ENCODE measurements at regions not wholly inside any gene's neighbourhood (a gene's known extent, or its start where the extent isn't known, plus 50 kb on each side); places are given as distances from the start of the nearest gene placed in this dataset.
A peak's percentile ranks its signal among the peaks of the same experiment; 100 is the strongest.
"Not testable (repeated sequence)": the region's sequence is repeated elsewhere in the genome, so short reads cannot be mapped to it uniquely, and the experiment has no call there.

DNA sequence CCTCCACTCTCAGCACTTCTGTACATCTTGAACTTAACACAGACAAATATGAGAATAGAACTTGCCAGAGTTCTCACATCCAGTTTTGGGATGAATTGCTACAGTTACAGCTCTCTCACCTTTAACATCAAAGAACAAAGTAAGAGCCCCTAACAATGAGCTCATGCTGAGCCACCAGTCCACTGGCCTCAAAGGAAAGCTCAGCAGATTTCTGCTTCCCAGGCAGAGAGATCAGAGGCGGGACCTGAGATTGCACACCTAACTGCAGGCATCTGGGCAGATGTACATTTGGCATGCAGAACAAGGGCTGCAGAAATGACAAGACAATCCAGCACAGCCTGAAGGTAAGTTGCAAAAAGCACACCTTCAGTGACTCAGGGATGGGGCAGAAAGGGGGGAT lies 300.9 kb downstream of the MRPS30 start:
- no peak for DNase-seq (ENCODE audit: low spot score in 2 of 2)
- H3K36me3 ChIP-seq (replicated peaks) = no peaks in the 10 kb centered on the region
- no peak overlapping the region for H3K4me3 ChIP-seq
- in situ Hi-C loops (cut with MboI; ENCODE audit: low sequenced_read_pairs) = no loop called here
- H3K9me3 ChIP-seq = no peaks in the 10 kb centered on the region
- no peaks in the 10 kb centered on the region for H3K27me3 ChIP-seq (ENCODE audit: low read depth)
- peaks cover 14% of the 10 kb centered on the region for H3K4me1 ChIP-seq

DNA sequence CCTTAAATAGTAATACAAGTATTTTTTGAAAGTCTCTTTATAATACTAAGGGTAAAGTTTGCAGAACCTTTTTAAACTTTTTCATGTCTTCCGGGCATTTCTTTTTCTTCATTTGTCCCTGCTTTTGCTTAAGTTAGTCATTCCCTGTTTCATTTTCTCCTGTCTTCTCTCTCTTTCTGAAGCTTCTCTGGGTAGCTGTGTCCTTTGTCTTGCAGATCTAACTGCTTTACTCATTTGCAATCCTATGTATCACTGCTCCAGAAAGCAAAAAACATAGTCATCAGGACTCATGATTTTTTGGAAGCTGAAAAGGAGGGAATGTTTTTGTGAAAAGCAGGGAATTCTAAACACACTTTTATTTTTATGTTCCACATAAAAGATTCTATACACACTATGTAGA lies 301.7 kb downstream of the MRPS30 start:
- no peaks in the 10 kb centered on the region for H3K27me3 ChIP-seq (ENCODE audit: low read depth)
- no peaks in the 10 kb centered on the region for H3K36me3 ChIP-seq (replicated peaks)
- DNase-seq (ENCODE audit: low spot score in 2 of 2) = peak in 1 of 2 experiments; percentile 17
- H3K4me1 ChIP-seq = peaks cover 14% of the 10 kb centered on the region
- no peak overlapping the region for H3K4me3 ChIP-seq
- no peaks in the 10 kb centered on the region for H3K9me3 ChIP-seq
- in situ Hi-C loops (cut with MboI; ENCODE audit: low sequenced_read_pairs) = no loop called here

DNA sequence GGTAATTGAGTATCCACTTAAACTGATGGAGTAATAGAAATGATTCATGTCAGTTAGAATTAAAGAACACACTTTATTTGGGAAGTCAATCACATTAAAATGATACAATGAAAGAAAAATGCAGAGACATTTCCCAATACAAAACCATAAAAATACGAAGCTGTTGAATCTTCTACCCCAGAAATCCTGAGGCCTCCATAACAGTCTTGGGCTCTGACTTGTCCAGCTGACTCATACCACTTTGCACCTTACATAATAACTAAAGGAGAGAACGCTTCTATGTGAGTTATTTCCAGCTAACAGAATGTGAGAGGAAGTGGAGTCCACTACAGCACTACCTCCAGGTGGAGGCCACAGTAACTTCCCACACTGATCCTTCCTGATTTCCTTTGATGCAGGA lies 305.0 kb downstream of the MRPS30 start:
- Histone ChIP-seq H3K27me3 (ENCODE audit: low read depth) (no peaks in the 10 kb centered on the region), H3K9me3 (no peaks in the 10 kb centered on the region), H3K4me1 (peaks cover 14% of the 10 kb centered on the region), H3K36me3 (replicated peaks) (no peaks in the 10 kb centered on the region), H3K4me3 (no peak overlapping the region)
- no peak for DNase-seq (ENCODE audit: low spot score in 2 of 2)
- in situ Hi-C loops (cut with MboI; ENCODE audit: low sequenced_read_pairs) = no loop called here

DNA sequence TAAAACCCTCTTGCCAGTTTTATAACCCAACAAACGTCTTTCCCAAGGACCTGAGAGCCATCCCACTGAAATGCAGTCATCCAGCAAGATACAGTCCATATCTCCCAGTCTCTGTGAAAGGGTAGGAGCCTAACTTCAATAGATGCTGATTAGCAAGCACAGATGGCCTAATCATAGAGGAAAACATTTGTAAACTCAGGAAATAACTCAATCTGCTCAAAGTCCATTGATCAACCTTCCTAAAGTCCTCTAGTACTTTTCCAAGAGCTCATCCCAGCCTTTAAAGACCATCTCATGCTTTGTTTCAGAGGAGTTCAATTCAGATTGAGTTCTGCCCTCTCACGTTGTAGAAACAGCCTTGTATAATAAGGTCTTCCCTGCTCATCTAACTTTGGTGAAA lies 324.2 kb downstream of the MRPS30 start:
- H3K9me3 ChIP-seq = no peaks in the 10 kb centered on the region; the same call in 1 of the 2 replicates
- no peaks in the 10 kb centered on the region for H3K36me3 ChIP-seq (replicated peaks)
- H3K4me1 ChIP-seq = no peaks in the 10 kb centered on the region
- no peak overlapping the region for H3K4me3 ChIP-seq
- no peaks in the 10 kb centered on the region for H3K27me3 ChIP-seq (ENCODE audit: low read depth)
- DNase-seq (ENCODE audit: low spot score in 2 of 2) = no peak
- in situ Hi-C loops (cut with MboI; ENCODE audit: low sequenced_read_pairs) = no loop called here

DNA sequence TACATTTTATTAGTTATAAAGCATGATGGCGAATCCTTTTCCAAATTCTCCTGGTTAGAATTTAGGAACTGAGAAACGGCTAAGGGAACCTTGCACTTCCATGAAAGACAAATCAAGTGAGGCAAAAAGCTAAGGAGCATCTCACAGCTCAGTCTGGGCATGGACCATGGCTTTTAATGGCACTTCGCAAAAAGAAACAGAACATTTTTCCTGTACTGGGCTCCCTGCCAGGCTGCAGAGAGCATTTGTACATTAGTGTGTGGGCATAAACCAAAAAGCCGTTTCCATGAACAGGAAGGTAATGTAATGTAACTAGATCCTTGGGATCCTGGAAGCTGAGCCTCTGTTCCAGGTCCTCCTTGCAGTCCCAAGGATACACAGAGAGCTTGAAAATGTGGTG lies 354.2 kb downstream of the MRPS30 start:
- no peak for DNase-seq (ENCODE audit: low spot score in 2 of 2)
- in situ Hi-C loops (cut with MboI; ENCODE audit: low sequenced_read_pairs) = no loop called here
- no peak overlapping the region for H3K4me3 ChIP-seq
- no peaks in the 10 kb centered on the region for H3K36me3 ChIP-seq (replicated peaks)
- no peaks in the 10 kb centered on the region for H3K27me3 ChIP-seq (ENCODE audit: low read depth)
- H3K9me3 ChIP-seq = no peaks in the 10 kb centered on the region
- H3K4me1 ChIP-seq = no peaks in the 10 kb centered on the region

DNA sequence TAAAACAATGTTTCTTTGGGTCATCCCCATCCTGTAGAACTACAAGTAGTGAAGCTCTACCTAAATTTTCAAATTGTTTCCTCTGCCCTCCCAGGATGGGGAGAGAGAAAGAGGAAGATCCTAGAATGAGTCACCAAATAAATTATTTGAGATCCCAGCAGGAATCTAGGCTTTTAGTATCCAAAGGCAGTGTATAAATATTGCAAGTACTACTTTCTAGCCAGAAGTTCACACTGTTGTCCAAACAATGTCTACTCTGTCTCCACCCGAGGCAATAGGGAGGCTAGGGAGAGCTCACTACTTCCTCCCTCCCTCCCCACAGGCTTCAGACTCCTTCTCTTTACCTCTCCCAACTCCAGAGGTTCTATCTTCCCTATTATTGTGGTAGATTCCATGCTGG lies 362.8 kb downstream of the MRPS30 start:
- H3K4me1 ChIP-seq = no peaks in the 10 kb centered on the region
- no peaks in the 10 kb centered on the region for H3K36me3 ChIP-seq (replicated peaks)
- no peak overlapping the region for H3K4me3 ChIP-seq
- in situ Hi-C loops (cut with MboI; ENCODE audit: low sequenced_read_pairs) = no loop called here
- no peak for DNase-seq (ENCODE audit: low spot score in 2 of 2)
- H3K9me3 ChIP-seq = no peaks in the 10 kb centered on the region
- H3K27me3 ChIP-seq (ENCODE audit: low read depth) = no peaks in the 10 kb centered on the region

DNA sequence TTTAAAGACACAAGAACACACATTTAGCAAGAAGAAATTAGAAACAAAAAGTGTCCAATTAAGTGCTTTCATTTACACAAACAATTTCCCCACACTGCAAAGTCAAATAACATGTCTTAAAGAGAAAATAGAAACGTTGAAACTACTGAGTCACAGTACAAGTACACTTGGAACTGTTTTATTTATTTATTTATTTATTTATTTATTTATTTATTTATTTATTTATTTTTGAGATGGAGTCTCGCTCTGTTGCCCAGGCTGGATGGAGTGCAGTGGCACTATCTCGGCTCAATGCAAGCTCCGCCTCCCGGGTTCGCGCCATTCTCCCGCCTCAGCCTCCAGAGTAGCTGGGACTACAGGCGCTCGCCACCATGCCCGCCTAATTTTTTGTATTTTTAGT lies 363.9 kb downstream of the MRPS30 start:
- H3K4me3 ChIP-seq; in situ Hi-C loops (cut with MboI; ENCODE audit: low sequenced_read_pairs); H3K27me3 ChIP-seq (ENCODE audit: low read depth); H3K36me3 ChIP-seq (replicated peaks); DNase-seq (ENCODE audit: low spot score in 2 of 2); H3K9me3 ChIP-seq; H3K4me1 ChIP-seq: not testable (repeated sequence)

DNA sequence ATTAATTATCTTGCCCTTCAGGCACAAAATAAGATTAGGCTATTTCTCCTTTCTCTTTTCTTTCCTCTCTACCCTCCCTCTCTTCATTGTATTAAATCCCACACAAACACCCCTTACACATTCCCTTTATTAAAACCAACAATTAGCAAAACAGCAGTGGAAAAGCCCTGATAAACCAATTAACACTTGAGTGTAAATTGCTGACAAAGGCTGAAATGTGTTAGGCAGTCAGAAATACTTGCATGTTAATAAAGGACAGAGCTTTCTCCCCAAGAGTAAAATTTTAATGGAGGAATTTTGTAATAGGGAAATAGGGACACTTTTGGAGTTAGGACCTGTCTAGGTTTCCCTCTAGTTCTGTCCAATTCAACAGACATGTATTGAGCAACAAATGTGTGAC lies 370.9 kb downstream of the MRPS30 start:
- no peaks in the 10 kb centered on the region for H3K4me1 ChIP-seq
- in situ Hi-C loops (cut with MboI; ENCODE audit: low sequenced_read_pairs) = no loop called here
- no peaks in the 10 kb centered on the region for H3K9me3 ChIP-seq
- no peaks in the 10 kb centered on the region for H3K27me3 ChIP-seq (ENCODE audit: low read depth)
- no peak for DNase-seq (ENCODE audit: low spot score in 2 of 2)
- no peaks in the 10 kb centered on the region for H3K36me3 ChIP-seq (replicated peaks)
- no peak overlapping the region for H3K4me3 ChIP-seq

DNA sequence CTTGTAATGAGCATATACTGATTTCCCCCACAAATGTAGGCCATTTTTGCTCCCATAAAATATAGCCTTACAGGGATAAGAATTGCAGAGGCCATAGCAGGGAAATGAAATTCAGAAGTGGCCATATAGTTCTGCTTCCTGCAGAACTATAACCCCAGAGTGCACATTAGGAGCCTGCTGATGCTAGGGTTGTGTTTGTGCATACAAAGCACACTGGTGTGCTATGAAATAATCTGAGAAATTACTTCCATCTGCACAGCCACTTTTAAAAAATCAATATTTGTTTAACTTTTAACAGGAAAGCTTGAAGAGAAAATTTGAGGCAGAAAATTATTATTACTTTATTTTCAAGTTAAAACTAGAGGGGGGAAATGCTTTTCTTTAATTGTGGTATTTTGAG lies 380.3 kb downstream of the MRPS30 start:
- in situ Hi-C loops (cut with MboI; ENCODE audit: low sequenced_read_pairs) = no loop called here
- Histone ChIP-seq H3K4me1 (no peaks in the 10 kb centered on the region), H3K27me3 (ENCODE audit: low read depth) (no peaks in the 10 kb centered on the region), H3K4me3 (no peak overlapping the region), H3K9me3 (no peaks in the 10 kb centered on the region), H3K36me3 (replicated peaks) (no peaks in the 10 kb centered on the region)
- no peak for DNase-seq (ENCODE audit: low spot score in 2 of 2)

DNA sequence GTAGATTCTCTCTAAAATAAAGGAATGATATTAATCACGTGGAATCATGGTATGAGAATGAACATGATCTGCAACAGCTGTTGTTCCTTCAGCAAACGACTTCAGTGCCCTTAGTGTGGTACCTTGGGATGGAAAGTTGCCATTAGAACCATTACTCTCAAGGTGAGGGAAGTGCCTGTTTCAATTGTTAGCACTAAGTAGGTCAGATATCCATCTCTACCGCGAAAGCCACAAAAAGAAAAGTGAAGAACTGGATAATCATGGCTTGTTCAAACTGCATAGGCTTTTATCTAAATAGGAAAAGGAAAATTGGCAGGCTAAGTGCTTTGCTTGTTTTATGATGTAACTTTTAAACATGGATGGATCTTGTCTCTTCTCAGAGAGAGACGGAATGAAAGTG lies 380.7 kb downstream of the MRPS30 start:
- H3K4me3 ChIP-seq = no peak overlapping the region
- no peaks in the 10 kb centered on the region for H3K36me3 ChIP-seq (replicated peaks)
- in situ Hi-C loops (cut with MboI; ENCODE audit: low sequenced_read_pairs) = no loop called here
- no peaks in the 10 kb centered on the region for H3K27me3 ChIP-seq (ENCODE audit: low read depth)
- H3K9me3 ChIP-seq = no peaks in the 10 kb centered on the region
- no peak for DNase-seq (ENCODE audit: low spot score in 2 of 2)
- H3K4me1 ChIP-seq = no peaks in the 10 kb centered on the region

DNA sequence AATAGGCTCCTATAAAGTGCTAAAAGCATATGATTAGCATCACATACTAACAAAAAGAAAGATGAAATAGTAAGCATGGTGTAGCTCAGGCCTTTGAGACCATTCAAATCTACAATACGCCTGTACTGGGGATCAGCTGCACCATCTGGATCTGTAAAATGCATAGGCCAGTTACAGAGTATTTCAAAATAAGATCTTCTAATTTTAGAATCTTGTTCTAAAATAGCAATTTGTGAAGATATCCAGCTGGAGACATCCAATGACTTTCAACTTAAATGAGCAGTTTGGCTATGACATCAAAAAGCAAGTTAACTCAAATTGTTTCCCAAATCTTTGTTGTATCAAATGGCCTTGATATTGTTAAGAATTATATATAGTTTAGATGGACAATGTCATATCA lies 386.3 kb downstream of the MRPS30 start:
- Histone ChIP-seq H3K9me3 (no peaks in the 10 kb centered on the region), H3K36me3 (replicated peaks) (no peaks in the 10 kb centered on the region), H3K4me1 (no peaks in the 10 kb centered on the region), H3K27me3 (ENCODE audit: low read depth) (no peaks in the 10 kb centered on the region), H3K4me3 (no peak overlapping the region)
- in situ Hi-C loops (cut with MboI; ENCODE audit: low sequenced_read_pairs) = no loop called here
- DNase-seq (ENCODE audit: low spot score in 2 of 2) = no peak

All from HAP-1 (cell line).